HuH-7 (cell line): ENCODE measurements at regions not wholly inside any gene's neighbourhood (a gene's known extent, or its start where the extent isn't known, plus 50 kb on each side); places are given as distances from the start of the nearest gene placed in this dataset.

Source experiments
- DNase-seq: peaks from one replicate; pipeline ENCODE4 v3.0.0; 2011; ENCODE audit warnings: low spot score

DNA sequence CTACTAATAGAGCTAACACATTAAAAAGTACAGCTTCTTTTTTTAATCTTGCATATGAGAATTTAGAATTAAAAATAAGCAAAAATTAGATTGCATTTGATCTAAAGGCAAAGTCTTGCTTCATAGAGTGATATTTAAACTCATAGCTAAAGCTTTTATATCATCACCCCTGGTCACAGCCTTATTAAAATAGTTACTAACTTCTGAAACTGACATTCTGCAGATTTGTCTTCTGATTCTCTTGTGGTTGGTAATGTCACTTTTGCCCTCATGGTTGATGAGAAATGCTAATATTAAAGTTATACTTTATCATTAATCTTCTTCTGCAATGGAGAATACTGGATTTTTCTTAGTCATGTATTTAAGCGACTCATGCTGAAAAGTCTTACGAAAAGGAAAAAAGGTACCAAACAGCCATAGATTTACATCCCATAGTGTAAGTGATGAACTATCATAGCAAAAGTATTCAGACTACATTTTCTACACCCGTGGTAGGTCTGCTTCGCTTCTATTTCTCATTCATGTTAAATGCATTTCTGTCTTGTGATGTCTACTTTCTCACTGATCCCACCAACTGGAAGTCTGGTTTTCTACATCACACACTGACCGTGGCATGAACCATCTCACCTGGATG lies 330.5 kb upstream of the B3GALT2 start:
- DNase-seq: no peak

DNA sequence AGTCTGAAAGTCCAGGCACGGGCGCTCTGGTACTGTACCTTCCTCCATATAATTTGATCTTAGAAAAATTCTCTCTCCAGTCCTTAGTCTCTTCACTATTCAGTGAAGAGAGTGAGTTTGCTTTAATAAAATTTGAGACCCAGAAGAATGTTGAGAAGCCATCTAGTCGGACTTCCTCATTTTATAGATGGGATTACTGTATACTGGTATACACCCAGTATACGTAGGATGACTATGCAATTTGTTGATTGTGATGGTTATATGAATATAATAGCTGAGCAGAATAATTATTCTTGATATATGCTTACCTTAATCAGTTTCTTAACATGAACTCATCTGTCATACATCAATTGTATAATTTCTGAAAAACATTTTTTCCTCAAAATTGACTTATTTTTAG lies 328.0 kb upstream of the B3GALT2 start:
- no peak for DNase-seq

DNA sequence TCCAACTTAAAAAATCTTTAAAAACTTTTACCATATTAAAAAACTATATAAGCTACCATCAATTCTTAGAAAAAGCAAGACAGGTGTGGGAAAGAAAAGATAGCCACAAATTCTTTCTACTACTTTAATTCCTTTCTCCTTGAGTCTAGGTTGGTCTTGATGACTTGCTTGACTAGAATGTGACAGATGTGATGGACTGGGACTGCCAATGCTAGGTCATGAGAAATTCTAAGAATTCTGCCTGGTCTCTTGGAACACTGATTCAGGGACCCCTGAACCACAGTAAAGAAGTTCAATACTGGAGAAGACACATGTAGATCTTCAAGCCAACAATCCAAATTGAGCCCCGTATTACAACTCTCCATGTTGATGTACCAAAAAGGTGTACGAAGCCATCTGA lies 326.6 kb upstream of the B3GALT2 start:
- no peak for DNase-seq

DNA sequence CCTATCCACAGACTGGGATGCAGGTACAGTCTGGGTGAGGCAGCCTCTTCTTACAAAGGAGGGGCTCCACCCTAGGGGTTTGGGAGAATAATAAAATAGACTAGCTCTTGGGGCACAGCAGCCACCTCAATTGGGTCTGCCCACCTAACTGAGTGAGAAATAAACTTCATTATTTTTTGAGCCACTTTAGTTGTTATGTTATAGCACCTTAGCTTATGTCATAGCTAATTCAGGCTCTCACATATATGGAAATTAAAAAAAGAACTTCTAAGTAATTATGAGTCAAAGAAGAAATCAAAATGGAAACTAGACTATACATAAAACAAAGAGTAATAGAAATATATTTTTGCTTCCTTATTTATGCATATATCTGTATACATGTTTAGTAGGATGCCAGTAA lies 318.5 kb upstream of the B3GALT2 start:
- DNase-seq: no peak

DNA sequence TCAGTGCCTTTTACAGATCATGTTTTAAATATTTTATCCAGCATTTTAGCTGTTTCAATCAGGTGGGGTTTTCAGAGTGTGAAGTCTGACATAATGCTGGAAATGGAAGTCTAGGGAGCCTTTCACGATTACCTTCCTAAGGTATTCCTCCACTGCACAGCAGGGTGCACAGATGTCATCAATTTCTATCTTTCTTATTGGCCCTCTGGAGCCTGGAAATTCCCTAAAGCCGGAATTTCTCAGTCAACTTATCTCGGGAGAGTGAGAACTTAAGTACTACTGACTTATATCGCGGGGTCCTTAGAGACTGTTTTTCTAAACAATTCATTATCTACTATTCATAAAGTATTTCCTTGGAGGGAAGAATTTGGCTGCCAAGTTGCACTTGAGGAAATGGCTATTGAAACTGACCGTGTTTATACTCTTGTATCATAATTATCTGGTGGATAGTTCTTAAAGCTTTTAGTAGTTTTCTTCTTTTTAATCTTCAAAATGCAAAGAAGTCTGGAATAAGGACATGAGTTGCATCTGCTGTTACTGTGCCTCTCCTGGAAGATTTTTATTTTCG lies 311.8 kb upstream of the B3GALT2 start:
- DNase-seq: no peak

DNA sequence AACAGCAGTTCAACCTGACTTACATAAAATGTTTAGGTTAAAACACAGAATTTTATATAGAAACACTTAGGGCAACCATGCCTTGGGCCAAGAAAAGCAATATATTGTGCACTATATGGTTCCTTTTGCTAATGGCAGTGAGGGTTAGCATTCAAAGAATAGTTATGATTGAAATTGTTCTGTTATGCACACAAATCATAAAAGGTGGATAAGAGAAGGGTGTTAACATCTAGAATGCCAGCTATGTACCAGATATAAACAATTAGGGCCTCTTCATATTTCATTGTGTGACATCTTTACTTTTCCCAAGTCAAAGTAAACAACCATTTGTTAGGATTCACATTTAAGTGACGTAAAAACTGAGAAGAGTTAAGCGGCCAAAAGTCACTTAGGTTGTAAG lies 308.0 kb upstream of the B3GALT2 start:
- DNase-seq: no peak

DNA sequence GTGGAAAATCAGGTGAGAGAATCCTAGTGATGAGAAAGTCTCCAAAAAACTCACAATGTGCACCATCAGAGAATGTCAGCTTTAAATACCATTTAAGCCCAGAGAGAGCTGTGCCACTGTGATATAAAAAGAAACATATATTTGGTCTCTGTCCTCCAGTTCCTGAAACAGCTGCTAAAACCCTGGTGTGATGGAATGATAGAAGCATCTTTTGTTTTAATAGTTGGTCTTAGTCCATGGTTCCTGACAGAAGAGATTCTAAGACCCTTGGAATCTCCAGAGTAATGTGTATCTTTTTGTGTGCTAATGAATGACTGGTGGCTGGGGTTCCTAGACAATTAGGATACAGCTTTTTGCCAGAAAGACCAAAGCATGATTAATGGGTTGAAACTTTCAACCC lies 302.8 kb upstream of the B3GALT2 start:
- DNase-seq: no peak

DNA sequence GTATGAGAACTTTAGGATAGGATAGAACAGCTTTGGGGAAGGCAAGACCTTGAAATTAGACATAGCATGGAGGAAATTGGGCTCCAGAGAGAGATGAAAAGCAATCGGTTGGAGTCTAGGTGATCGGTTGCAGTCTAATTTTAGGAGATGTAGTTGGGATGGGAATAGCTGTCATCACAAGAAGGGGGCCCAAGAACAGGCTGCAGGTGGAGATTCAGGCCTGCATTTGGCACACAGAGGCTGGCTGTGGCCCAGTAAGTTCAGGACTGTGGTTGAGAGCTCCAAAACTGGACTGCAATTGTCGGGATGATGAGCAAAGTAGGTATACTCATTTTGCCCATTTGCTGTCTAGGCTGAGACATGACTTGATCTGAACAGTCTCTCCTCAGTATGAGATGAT lies 301.3 kb upstream of the B3GALT2 start:
- no peak for DNase-seq

DNA sequence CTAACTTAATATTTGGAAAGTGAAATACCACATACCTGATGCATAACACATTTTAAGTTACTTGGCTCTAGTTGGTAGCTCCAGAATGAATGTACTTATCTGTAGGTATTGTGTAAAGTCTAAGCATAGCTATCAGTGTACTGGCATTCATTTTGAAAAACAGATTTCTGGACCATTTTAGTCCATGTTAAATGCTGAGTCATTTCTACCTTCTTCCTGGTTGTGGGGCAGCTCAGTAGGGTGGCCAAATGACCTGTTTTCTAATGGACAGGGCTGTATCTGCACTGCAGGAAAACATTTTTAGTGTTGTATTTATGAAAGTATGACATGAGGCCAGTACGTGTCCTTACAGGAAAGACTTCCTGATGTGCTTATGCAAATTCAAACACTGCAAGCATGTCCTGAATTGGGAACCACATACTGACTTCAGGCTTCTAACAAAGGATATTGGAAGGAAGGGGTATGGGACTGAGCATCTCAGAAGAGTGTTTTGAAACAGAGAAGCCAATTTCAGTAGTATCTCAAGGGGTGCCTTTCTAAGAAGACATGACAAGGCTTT lies 300.3 kb upstream of the B3GALT2 start:
- no peak for DNase-seq

DNA sequence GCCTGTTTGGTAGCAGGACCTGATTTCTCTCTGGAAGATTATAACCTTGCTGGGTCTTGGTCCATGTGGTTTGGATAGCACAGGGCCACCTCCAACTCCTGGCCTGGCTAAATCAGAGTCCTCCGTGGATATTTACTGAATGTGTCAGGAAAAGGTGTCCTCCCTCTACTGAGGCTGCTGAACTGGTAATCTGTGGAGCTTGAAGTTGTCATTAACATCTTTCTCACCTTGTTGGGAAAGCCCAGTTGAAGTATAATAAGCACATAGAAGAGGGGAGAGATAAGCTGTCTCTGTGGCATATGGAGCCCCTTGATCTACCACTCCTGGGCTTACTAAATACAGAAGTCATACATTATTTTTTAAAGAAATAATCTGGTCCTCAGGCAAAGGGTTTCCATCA lies 294.3 kb upstream of the B3GALT2 start:
- DNase-seq: no peak

DNA sequence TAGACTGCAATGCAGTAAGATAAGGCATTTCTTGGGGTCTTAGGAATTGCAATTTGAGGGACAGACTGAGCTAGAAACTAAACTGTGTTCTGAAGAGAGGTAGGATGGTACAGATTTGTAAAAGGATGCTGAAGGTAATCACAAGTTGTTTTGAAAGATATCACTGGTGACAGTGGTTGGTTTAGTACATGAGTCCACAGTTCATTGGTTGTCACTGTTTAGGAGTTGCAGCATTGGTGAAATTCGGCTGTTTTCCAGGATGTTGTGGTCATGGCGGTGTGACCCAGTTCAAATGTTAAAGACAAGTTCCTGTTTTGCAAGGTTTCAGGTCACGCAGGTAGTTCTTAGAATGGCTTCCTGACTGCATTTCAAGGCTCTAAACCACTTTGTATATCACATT lies 292.8 kb upstream of the B3GALT2 start:
- DNase-seq: no peak

DNA sequence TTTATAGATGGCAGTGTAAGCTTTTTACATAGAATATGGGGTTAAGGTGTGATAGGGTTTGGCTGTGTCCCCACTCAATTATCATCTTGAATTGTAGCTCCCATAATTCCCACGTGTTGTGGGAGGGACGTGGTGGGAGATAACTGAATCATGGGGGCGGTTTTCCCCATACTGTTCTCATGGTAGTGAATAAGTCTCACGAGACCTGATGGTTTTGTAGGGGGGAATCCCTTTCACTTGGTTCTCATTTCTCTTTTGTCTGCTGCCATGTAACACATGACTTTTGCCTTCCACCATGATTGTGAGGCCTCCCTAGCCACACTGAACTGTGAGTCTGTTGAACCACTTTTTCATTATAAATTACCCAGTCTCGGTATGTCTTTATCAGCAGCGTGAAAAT lies 290.3 kb upstream of the B3GALT2 start:
- DNase-seq: no peak

DNA sequence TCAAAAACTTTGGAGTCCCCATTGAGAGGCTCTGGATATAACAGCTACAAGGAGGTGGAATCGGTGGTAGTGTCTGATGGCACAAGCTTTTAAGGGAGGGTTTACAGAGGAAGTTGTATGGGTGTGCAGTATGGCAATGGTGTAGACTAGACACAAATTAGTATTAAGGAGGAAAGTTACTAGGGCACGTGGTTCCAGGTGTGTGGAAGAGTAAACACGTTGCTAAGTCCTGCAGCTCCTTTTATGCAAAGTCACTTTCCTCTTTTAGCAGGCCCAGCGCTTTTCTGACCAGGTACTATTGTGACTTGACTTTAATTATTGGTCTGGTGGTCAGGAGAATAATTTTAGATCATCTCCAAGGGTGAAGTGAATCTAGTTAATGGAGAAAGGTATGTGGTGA lies 287.5 kb upstream of the B3GALT2 start:
- DNase-seq: no peak

DNA sequence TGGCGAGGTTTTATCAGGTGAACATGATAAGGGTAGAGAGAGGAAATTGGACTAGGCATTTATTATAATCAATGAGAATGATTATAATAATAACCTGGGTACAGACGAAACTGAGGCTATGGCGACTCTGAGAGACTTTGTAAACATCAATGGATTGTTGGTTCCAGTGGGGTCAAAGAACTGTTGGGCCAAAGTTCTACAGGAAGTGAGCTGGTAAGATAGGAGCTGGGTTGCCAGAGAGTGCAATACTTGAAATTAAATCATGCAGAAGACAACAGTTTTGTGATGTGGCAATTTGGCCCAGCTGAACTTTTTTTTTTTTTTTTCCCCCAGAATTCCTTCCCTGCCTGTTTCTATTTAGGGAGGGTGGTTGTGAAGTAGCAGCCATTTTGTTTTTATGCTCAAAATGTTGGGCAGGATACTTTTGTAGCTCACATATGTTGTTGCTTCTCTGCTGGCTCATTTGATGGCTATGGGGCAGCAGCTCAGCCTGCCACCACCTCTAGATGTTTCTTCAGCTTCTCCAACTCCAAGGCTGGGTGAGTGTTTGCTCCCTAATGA lies 286.5 kb upstream of the B3GALT2 start:
- DNase-seq: no peak

DNA sequence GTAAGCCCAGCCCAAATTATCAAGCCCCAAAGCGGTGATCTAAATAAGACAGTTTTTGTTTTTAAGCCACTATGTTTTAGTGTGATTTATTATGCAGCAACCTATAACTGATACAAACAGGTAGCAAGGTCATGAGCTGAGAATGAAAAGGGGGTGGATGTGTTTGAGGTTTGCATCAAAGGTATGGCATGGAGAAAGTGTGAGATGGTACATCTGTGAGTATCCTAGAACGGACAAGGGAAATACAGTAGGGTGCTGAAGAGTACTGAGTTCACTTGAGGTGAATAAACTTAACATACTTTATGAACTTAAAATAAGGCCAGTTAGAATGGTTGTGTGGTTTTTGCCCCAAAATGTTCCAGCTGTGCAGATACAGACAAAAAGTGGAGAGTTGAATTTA lies 286.0 kb upstream of the B3GALT2 start:
- DNase-seq: no peak

DNA sequence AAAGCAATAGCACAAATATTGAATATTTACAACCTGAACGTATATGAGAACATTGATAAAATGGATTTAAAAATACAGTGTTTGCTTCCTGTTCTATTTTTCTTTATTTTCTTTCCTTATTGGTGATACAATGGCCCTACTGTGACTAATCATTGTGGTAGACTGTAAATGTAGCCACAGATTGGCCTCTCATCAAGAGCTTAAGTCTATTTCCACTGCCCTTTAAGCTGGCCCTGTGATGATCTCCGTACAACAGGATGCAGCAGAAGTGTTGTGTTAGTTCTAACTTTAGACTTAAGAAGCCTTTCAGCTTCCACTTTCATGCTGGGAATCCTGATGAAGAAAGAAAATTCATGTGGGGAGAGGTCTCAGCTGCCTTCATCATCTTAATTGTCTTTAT lies 285.6 kb upstream of the B3GALT2 start:
- DNase-seq: no peak

DNA sequence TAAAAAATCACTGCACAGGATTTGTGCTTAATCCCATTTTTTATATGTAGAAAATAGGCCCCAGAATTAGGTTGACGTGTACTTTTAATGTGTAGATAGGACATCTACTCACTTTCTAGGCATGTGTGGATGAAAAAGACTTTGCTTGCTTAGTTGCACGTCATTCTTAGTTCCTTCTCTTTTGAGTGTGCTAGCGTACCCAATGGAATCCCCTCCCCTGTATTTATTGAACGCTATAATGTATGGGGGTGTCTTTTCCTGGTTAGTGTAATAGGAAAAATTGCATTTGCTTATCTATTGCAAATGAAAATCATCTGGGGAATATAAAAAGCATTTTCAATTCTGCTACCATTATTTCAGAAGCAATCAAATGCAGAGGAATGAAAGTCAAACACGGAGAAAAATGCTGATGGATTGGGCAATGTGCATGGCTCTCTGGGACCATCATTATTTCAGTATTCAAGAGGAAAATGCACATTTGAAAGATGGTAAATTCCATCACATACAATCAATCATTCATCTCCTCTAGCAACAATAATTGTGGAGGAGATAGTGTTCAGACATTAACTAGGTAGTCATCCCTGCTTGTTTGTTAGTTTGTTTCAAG lies 277.0 kb upstream of the B3GALT2 start:
- no peak for DNase-seq

DNA sequence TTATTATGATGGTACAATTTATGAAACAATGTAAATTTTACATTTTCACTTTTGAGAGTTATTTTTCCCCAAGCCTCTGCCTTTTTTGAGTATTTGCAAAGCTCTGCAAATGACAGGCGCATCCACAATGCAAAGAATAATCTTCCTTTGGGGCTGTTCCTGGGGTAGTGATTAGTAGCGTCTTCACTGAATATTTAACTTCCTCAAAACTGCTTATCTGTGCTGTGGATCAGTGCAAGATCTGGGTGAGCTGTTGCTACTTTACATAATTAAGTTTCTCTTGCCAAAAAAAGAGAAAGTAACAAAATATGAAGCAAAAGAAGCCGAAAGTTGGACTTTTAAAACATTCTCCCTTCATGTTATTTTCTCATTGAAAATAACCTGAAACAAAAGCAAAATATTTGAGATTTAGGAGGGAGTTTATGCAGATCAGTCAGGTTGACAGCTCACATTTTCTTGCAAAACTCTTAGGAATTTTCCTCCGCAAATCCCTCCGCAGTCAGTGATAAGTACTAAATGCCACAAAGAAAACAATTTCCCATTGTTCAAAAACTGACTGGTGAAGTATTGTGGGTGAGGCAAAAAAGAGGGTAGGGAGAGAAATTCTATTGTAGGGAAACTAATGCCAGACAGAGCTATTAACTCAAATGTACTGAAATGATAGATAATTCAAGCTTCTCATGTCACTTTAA lies 276.4 kb upstream of the B3GALT2 start:
- no peak for DNase-seq

DNA sequence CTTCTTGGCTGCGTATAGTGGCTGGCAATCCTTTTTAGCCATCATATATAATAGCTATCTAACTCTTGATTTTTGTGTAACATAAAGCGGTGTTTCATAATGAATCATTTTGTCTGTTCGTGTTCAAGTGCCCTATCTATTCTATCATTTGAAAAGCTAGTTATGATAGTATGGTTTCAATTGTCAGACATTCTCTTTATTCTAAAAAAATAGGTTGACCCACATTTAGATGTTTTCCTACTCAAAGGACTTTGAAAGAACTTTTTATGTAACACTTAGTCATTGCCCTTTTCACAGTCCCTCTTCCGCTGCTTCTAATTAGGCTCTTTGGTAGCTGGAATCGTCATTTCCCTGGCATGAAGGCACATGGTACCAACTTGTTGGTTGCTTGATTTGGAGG lies 272.2 kb upstream of the B3GALT2 start:
- no peak for DNase-seq

DNA sequence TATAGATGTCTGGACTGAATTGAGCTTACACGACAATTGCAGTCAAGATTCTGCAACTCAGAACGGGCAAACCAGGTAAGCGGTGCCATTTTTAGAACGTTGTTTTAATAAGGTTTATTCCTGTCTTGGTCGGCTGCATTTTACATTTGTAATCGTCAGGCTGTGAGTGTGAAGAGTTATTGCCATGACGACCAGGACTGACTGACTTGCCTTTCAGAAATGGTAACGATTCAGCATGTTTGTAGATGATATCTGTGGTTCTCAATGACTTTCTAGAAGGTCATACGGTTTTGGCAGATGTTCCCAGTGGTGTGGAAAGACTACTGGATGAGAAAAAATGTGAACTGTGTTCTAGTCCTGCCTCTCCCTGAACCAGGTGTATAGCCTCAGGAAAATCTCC lies 271.3 kb upstream of the B3GALT2 start:
- no peak for DNase-seq

DNA sequence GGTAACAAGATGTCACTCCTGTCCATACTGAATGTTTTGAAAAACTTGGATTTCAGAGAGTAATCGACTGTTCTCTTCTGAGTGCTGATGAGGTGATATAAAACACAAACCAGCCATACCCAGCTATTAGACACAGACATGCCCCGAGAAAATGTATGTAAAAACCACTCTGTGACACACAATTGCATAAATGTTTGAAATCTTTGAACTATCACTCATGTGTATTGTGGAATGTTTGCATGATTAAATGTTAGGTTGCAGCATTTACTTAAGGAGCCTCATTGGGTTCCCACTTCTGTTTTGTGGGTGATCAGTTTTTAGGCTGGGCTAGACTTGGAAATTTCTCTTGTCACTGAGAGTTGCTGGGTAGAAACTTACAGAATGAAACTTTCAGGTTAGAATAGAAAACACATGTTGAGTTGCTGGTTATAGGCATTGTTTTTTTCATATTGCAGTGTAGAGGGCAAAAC lies 270.4 kb upstream of the B3GALT2 start:
- DNase-seq: no peak

DNA sequence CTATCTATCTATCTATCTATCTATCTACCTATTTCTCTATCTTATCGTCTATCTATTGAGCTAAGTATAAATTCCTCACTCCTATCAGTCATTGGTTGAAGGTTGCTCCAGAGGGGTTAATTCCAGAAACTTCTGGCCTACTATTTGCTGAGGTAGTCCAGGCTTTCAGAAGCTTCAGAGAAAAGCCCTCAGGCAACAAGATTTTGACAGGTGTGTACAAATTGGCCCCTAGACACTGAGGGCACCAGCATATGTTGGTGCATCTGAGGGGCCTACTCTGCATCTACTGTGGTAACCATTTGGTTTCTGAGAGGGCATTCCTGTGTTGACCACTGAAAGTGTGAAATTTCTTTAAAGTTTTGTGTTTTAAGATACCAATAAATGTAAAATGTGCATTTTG lies 265.2 kb upstream of the B3GALT2 start:
- DNase-seq: no peak

DNA sequence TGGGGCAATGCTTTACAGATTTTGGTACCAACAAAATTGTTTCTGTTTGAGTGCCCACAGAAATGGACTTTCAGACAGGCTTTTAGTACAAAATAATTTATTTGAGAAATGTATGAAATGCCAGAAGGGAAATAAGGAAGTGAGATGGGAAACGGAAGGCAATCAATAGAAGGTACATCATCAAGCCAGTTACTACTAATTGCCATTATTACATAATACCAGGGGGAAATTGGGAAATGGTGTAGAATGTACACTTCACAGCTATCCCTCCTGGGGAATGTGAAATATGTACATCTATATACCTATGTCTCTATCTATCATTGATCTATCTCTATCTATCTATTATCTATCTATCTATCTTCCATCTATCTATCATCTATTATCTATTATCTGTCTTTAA lies 264.6 kb upstream of the B3GALT2 start:
- DNase-seq: no peak
